ENCODE measurements at regions not wholly inside any gene's neighbourhood (a gene's known extent, or its start where the extent isn't known, plus 50 kb on each side); places are given as distances from the start of the nearest gene placed in this dataset.

GRCh38 chr3:197394464-197395321 is 96.3 kb upstream of the DLG1 start (continued):
- 0 out of 2 replicates have a peak, but pooled peaks have one; percentile 69 for TF ChIP-seq CHD1 (IDR thresholded peaks at IDR 0.05; ENCODE audit: low read depth, low read length)
- TF ChIP-seq SUPT20H (IDR thresholded peaks at IDR 0.05; ENCODE audit: borderline replicate concordance, control insufficient read depth, low read depth, low read length): no peak
- TF ChIP-seq JUND (IDR thresholded peaks at IDR 0.05; ENCODE audit: low read depth, low read length): peak; percentile 90
- TF ChIP-seq USF2 (IDR thresholded peaks at IDR 0.05; ENCODE audit: borderline replicate concordance, low read depth, low read length): no peak
- TF ChIP-seq CREM (IDR thresholded peaks at IDR 0.05; ENCODE audit: low read depth): peak; percentile 98
- TF ChIP-seq MTA3 (IDR thresholded peaks at IDR 0.05; ENCODE audit: borderline replicate concordance, low read length): peak; percentile 83
- peak; percentile 99 for TF ChIP-seq ATF2 (IDR thresholded peaks at IDR 0.05; ENCODE audit: low read length)
- TF ChIP-seq, protein P1, sequence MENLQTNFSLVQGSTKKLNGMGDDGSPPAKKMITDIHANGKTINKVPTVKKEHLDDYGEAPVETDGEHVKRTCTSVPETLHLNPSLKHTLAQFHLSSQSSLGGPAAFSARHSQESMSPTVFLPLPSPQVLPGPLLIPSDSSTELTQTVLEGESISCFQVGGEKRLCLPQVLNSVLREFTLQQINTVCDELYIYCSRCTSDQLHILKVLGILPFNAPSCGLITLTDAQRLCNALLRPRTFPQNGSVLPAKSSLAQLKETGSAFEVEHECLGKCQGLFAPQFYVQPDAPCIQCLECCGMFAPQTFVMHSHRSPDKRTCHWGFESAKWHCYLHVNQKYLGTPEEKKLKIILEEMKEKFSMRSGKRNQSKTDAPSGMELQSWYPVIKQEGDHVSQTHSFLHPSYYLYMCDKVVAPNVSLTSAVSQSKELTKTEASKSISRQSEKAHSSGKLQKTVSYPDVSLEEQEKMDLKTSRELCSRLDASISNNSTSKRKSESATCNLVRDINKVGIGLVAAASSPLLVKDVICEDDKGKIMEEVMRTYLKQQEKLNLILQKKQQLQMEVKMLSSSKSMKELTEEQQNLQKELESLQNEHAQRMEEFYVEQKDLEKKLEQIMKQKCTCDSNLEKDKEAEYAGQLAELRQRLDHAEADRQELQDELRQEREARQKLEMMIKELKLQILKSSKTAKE (IDR thresholded peaks at IDR 0.05; ENCODE audit: low read depth, poor library complexity, severe bottlenecking): peak; percentile 84
- TF ChIP-seq, protein P2, sequence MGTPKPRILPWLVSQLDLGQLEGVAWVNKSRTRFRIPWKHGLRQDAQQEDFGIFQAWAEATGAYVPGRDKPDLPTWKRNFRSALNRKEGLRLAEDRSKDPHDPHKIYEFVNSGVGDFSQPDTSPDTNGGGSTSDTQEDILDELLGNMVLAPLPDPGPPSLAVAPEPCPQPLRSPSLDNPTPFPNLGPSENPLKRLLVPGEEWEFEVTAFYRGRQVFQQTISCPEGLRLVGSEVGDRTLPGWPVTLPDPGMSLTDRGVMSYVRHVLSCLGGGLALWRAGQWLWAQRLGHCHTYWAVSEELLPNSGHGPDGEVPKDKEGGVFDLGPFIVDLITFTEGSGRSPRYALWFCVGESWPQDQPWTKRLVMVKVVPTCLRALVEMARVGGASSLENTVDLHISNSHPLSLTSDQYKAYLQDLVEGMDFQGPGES (IDR thresholded peaks at IDR 0.05): no peak
- TF ChIP-seq ETV6 (conservative IDR thresholded peaks at IDR 0.05 in 1 of 2, IDR thresholded peaks at IDR 0.05 in 1 of 2; ENCODE audit: borderline replicate concordance in 1 of 2, low read depth in 1 of 2): peak in 1 of 2 experiments; percentile 86; a peak in 2 of 4 replicates
- TF ChIP-seq ZNF274 (IDR thresholded peaks at IDR 0.05; ENCODE audit: insufficient read depth, insufficient read length): no peak
- no peak for TF ChIP-seq BCLAF1 (IDR thresholded peaks at IDR 0.05)
- TF ChIP-seq FOS (IDR thresholded peaks at IDR 0.05; ENCODE audit: borderline replicate concordance, extremely low read depth, insufficient read length): no peak
- no peak for TF ChIP-seq FOXK2 (IDR thresholded peaks at IDR 0.05)
- TF ChIP-seq POLR2A (IDR thresholded peaks at IDR 0.05; ENCODE audit: low read depth, low read length): peak; percentile 69; the same call in 1 of the 2 replicates
- TF ChIP-seq, protein P3, sequence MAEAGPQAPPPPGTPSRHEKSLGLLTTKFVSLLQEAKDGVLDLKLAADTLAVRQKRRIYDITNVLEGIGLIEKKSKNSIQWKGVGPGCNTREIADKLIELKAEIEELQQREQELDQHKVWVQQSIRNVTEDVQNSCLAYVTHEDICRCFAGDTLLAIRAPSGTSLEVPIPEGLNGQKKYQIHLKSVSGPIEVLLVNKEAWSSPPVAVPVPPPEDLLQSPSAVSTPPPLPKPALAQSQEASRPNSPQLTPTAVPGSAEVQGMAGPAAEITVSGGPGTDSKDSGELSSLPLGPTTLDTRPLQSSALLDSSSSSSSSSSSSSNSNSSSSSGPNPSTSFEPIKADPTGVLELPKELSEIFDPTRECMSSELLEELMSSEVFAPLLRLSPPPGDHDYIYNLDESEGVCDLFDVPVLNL (IDR thresholded peaks at IDR 0.05; ENCODE audit: low read depth, low read length): no peak
- no peak for TF ChIP-seq NRF1 (conservative IDR thresholded peaks at IDR 0.05; ENCODE audit: low read depth, low read length)

Data from GM12878 (cell line).